Upper lobe of right lung (tissue), 1 donor: ENCODE measurements at regions not wholly inside any gene's neighbourhood (a gene's known extent, or its start where the extent isn't known, plus 50 kb on each side); places are given as distances from the start of the nearest gene placed in this dataset.

Source experiments
- ATAC-seq: fragments of 200-7000 bp; cut with Tn5 transposase; one replicate; pipeline ENCODE4 v1.9.1; 2020; ENCODE audit warnings: mild to moderate bottlenecking, moderate library complexity
- DNase-seq: peaks from one replicate; pipeline ENCODE4 v3.0.0-alpha.2; 2020
- H3K27ac ChIP-seq: fragments of 200-600 bp; one replicate; pipeline ENCODE4 v1.8.0; 2022
- H3K27me3 ChIP-seq: fragments of 200-600 bp; one replicate; pipeline ENCODE4 v1.8.0; 2022; ENCODE audit warnings: mild to moderate bottlenecking
- H3K36me3 ChIP-seq: fragments of 200-600 bp; one replicate; pipeline ENCODE4 v1.8.0; 2022
- H3K4me1 ChIP-seq: fragments of 200-600 bp; one replicate; pipeline ENCODE4 v1.8.0; 2022
- H3K4me3 ChIP-seq: fragments of 200-600 bp; one replicate; pipeline ENCODE4 v1.8.0; 2022; ENCODE audit warnings: mild to moderate bottlenecking
- H3K9me3 ChIP-seq: fragments of 200-600 bp; one replicate; pipeline ENCODE4 v1.8.0; 2022
- CTCF ChIP-seq: fragments of 200-600 bp; IDR thresholded peaks from one replicate; pipeline ENCODE4 v1.8.0; 2022; ENCODE audit warnings: antibody characterized with exemption
- intact Hi-C: fragments of 100-400 bp; cut with DNase I; formaldehyde crosslinking; loops from one replicate; pipeline ENCODE4 v1.11.0; 2022
- donor health status: DM: no; HTN: yes; CAD: no; lungs with severe emphysema.

GRCh38 chr2:203789618-203790017, 78.0 kb upstream of the CTLA4 start:
- Histone ChIP-seq H3K9me3 (no peaks in the 10 kb centered on the region), H3K4me3 (no peak overlapping the region), H3K27ac (no peak overlapping the region), H3K27me3 (no peaks in the 10 kb centered on the region), H3K4me1 (peaks cover 23% of the 10 kb centered on the region), H3K36me3 (no peaks in the 10 kb centered on the region)
- intact Hi-C loops: no loop called here
- no peak for TF ChIP-seq CTCF
- ATAC-seq (no peak), DNase-seq (no peak)

GRCh38 chr2:203790134-203790852, 77.3 kb upstream of the CTLA4 start:
- Histone ChIP-seq H3K27ac (no peak overlapping the region), H3K9me3 (no peaks in the 10 kb centered on the region), H3K4me3 (no peak overlapping the region), H3K36me3 (no peaks in the 10 kb centered on the region), H3K4me1 (peaks cover 21% of the 10 kb centered on the region), H3K27me3 (no peaks in the 10 kb centered on the region)
- intact Hi-C loops: no loop called here
- no peak for TF ChIP-seq CTCF
- DNase-seq (no peak), ATAC-seq (no peak)

- Histone ChIP-seq H3K27ac (no peak overlapping the region), H3K4me3 (no peak overlapping the region), H3K4me1 (peaks cover 5% of the 10 kb centered on the region), H3K27me3 (no peaks in the 10 kb centered on the region), H3K36me3 (no peaks in the 10 kb centered on the region), H3K9me3 (no peaks in the 10 kb centered on the region)
- ATAC-seq: peak; percentile 57
- no peak for TF ChIP-seq CTCF
- intact Hi-C loops: no loop called here
- no peak for DNase-seq
Measured at GRCh38 chr2:203796248-203797010, 71.1 kb upstream of the CTLA4 start.

- Histone ChIP-seq H3K27me3 (no peaks in the 10 kb centered on the region), H3K9me3 (no peaks in the 10 kb centered on the region), H3K4me3 (no peak overlapping the region), H3K27ac (no peak overlapping the region), H3K36me3 (no peaks in the 10 kb centered on the region), H3K4me1 (peaks cover 5% of the 10 kb centered on the region)
- DNase-seq: no peak
- peak; percentile 57 for ATAC-seq
- no peak for TF ChIP-seq CTCF
- intact Hi-C loops: no loop called here
Measured at GRCh38 chr2:203797276-203797675, 70.3 kb upstream of the CTLA4 start.

- ATAC-seq (no peak), DNase-seq (no peak)
- Histone ChIP-seq H3K4me3 (no peak overlapping the region), H3K27ac (no peak overlapping the region), H3K4me1 (peaks cover 5% of the 10 kb centered on the region), H3K36me3 (no peaks in the 10 kb centered on the region), H3K27me3 (no peaks in the 10 kb centered on the region), H3K9me3 (no peaks in the 10 kb centered on the region)
- intact Hi-C loops: no loop called here
- no peak for TF ChIP-seq CTCF
Measured at GRCh38 chr2:203797712-203798111, 69.9 kb upstream of the CTLA4 start.
